ENCODE measurements at regions not wholly inside any gene's neighbourhood (a gene's known extent, or its start where the extent isn't known, plus 50 kb on each side); places are given as distances from the start of the nearest gene placed in this dataset.

GRCh38 chr3:34239875-34240274, 441.4 kb downstream of the PDCD6IP start:
- H3K36me3 ChIP-seq: no peaks in the 10 kb centered on the region
- no peaks in the 10 kb centered on the region for H3K9me3 ChIP-seq
- no peak overlapping the region for H3K4me3 ChIP-seq
- no peaks in the 10 kb centered on the region for H3K27me3 ChIP-seq
- intact Hi-C loops (cut with DNase I; ENCODE audit: low total_unique reads): no loop called here
- TF ChIP-seq, protein P1, sequence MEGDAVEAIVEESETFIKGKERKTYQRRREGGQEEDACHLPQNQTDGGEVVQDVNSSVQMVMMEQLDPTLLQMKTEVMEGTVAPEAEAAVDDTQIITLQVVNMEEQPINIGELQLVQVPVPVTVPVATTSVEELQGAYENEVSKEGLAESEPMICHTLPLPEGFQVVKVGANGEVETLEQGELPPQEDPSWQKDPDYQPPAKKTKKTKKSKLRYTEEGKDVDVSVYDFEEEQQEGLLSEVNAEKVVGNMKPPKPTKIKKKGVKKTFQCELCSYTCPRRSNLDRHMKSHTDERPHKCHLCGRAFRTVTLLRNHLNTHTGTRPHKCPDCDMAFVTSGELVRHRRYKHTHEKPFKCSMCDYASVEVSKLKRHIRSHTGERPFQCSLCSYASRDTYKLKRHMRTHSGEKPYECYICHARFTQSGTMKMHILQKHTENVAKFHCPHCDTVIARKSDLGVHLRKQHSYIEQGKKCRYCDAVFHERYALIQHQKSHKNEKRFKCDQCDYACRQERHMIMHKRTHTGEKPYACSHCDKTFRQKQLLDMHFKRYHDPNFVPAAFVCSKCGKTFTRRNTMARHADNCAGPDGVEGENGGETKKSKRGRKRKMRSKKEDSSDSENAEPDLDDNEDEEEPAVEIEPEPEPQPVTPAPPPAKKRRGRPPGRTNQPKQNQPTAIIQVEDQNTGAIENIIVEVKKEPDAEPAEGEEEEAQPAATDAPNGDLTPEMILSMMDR (IDR thresholded peaks at IDR 0.05): no peak
- no peak overlapping the region for H3K27ac ChIP-seq
- no peak for DNase-seq
- H3K4me1 ChIP-seq: no peaks in the 10 kb centered on the region

DNA sequence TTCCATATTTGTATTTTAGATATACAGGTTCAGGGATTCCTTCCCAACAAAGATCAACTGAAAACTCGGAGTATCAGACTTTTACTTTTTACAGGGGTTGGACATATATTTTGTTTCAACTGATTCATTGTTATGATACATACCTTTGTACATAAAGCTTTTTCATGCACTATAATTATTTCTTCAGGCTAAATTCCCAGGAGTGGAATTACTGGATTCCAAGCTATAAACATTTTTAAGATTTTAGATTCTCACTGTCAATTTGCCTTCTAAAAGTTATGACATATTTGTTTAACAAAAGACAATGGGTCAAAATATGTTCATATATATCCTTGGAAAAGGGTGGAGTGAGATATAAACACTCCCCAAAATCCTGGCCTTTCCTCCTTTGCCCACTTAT, 449.0 kb downstream of the PDCD6IP start:
- H3K36me3 ChIP-seq: no peaks in the 10 kb centered on the region
- H3K9me3 ChIP-seq: no peaks in the 10 kb centered on the region
- no peak for DNase-seq
- TF ChIP-seq, protein P1 (IDR thresholded peaks at IDR 0.05): no peak
- no peak overlapping the region for H3K4me3 ChIP-seq
- intact Hi-C loops (cut with DNase I; ENCODE audit: low total_unique reads): no loop called here
- peaks cover 0 to 13% (median 2%) of the 10 kb centered on the region in 4 donors for H3K4me1 ChIP-seq
- H3K27ac ChIP-seq: no peak overlapping the region
- H3K27me3 ChIP-seq: no peaks in the 10 kb centered on the region

DNA sequence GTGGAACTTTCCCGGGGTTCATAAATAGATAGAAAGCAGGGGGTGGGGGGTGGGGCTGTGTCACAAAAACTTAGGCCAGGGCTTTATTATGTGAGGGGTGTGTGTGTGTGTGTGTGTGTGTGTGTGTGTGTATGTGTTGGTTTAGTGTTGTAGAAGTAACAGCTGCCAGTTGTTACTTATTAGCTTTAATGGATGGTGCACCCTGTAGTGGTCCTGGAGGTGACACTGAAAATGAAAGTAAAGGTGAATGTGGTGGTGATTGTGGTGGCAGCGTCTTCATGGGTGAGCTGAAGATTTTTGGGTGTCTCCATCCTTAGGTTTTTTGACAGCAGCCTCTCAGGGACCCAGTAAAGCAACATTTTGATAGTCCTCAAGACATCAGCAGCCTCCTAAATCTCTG, 449.9 kb downstream of the PDCD6IP start:
- Histone ChIP-seq H3K27ac (no peak overlapping the region), H3K36me3 (no peaks in the 10 kb centered on the region), H3K27me3 (no peaks in the 10 kb centered on the region), H3K4me3 (no peak overlapping the region), H3K9me3 (no peaks in the 10 kb centered on the region), H3K4me1 (peaks cover 0 to 13% (median 2%) of the 10 kb centered on the region in 4 donors)
- intact Hi-C loops (cut with DNase I; ENCODE audit: low total_unique reads): no loop called here
- DNase-seq: no peak
- TF ChIP-seq, protein P1 (IDR thresholded peaks at IDR 0.05): no peak

- H3K9me3 ChIP-seq: no peaks in the 10 kb centered on the region
- H3K27ac ChIP-seq: no peak overlapping the region
- no peak overlapping the region for H3K4me3 ChIP-seq
- H3K4me1 ChIP-seq: peaks cover 0 to 38% (median 17%) of the 10 kb centered on the region in 4 donors
- DNase-seq: no peak
- H3K27me3 ChIP-seq: no peaks in the 10 kb centered on the region
- no peaks in the 10 kb centered on the region for H3K36me3 ChIP-seq
- TF ChIP-seq, protein P1 (IDR thresholded peaks at IDR 0.05): no peak
- intact Hi-C loops (cut with DNase I; ENCODE audit: low total_unique reads): no loop called here
These were observed 455.9 kb downstream of the PDCD6IP start for GRCh38 chr3:34254285-34254684.

GRCh38 chr3:34256021-34256420, 457.6 kb downstream of the PDCD6IP start:
- H3K9me3 ChIP-seq: no peaks in the 10 kb centered on the region
- no peaks in the 10 kb centered on the region for H3K36me3 ChIP-seq
- no peaks in the 10 kb centered on the region for H3K27me3 ChIP-seq
- H3K4me3 ChIP-seq: no peak overlapping the region
- TF ChIP-seq, protein P1 (IDR thresholded peaks at IDR 0.05): no peak
- DNase-seq: no peak
- intact Hi-C loops (cut with DNase I; ENCODE audit: low total_unique reads): no loop called here
- H3K27ac ChIP-seq: no peak overlapping the region
- peaks cover 0 to 34% (median 21%) of the 10 kb centered on the region in 4 donors for H3K4me1 ChIP-seq

- Histone ChIP-seq H3K36me3 (no peaks in the 10 kb centered on the region), H3K27me3 (no peaks in the 10 kb centered on the region), H3K4me3 (no peak overlapping the region), H3K9me3 (no peaks in the 10 kb centered on the region), H3K4me1 (peaks cover 0 to 42% (median 22%) of the 10 kb centered on the region in 4 donors), H3K27ac (no peak overlapping the region)
- TF ChIP-seq, protein P1 (IDR thresholded peaks at IDR 0.05): no peak
- DNase-seq: no peak
- intact Hi-C loops (cut with DNase I; ENCODE audit: low total_unique reads): no loop called here
These were observed 458.4 kb downstream of the PDCD6IP start for GRCh38 chr3:34256791-34257190.
